Endothelial cell of umbilical vein (primary cell): ENCODE measurements at regions not wholly inside any gene's neighbourhood (a gene's known extent, or its start where the extent isn't known, plus 50 kb on each side); places are given as distances from the start of the nearest gene placed in this dataset.

ENCODE experiments used
- BruUV-seq: library from RNA; stranded (reverse); fragments of 400-500 nt; replicated peaks from 2 replicates; lab custom pipeline; 2021; lab: Mats Ljungman, UMichigan
- CTCF ChIA-PET: fragments of 300-600, 350-600 bp; sonication (Branson Sonifier 250); formaldehyde crosslinking; loops from one replicate; lab custom pipeline; 2021; ENCODE audit warnings: antibody characterized with exemption, inconsistent platforms; lab: Charles Lee
- POLR2A ChIA-PET: fragments of 300-600, 350-600 bp; sonication (Branson Sonifier 250); formaldehyde crosslinking; loops from one replicate; lab custom pipeline; 2021; ENCODE audit warnings: antibody characterized with exemption, inconsistent platforms; lab: Charles Lee
- DNase-seq: peaks from one replicate; pipeline ENCODE4 v3.0.0-alpha.2; 2011; ENCODE audit warnings: low read depth, low spot score
- FAIRE-seq: peaks from 2 replicates; lab custom pipeline; 2011; peaks lifted over from hg19 to GRCh38; lab: Jason Lieb, UNC
- H2AFZ ChIP-seq: 2 replicates; pipeline ENCODE4 v1.6.0; 2012; ENCODE audit warnings: low read depth, low read length, control low read depth, inconsistent platforms
- H3K27ac ChIP-seq: 2 replicates; pipeline ENCODE4 v1.5.1; 2011; ENCODE audit warnings: low read depth, mild to moderate bottlenecking, control low read depth, low read length, moderate library complexity; ENCODE audit not compliant: insufficient read depth
- H3K27me3 ChIP-seq, 2 experiments: 2 replicates each; pipeline versions ENCODE4 v1.6.0 to v1.6.1; 2011; ENCODE audit warnings: low read length in 2 of 2, mixed read lengths in 1 of 2; ENCODE audit not compliant: control insufficient read depth in 2 of 2, insufficient read depth in 2 of 2
- H3K36me3 ChIP-seq, 2 experiments: 2 replicates in 1 of 2; 3 replicates in 1 of 2; pipeline ENCODE4 v1.5.1; 2011; ENCODE audit warnings: low read length in 2 of 2, mild to moderate bottlenecking in 1 of 2, moderate library complexity in 1 of 2; ENCODE audit not compliant: control insufficient read depth in 2 of 2, insufficient read depth in 2 of 2; ENCODE audit errors: extremely low read depth in 1 of 2
- H3K4me1 ChIP-seq: 3 replicates; pipeline ENCODE4 v1.5.1; 2011; ENCODE audit warnings: mild to moderate bottlenecking, low read length; ENCODE audit not compliant: control insufficient read depth, insufficient read depth; ENCODE audit errors: extremely low read depth
- H3K4me2 ChIP-seq: 2 replicates; pipeline ENCODE4 v1.6.1; 2011; ENCODE audit warnings: low read length, control low read depth, mixed read lengths; ENCODE audit not compliant: insufficient read depth
- H3K4me3 ChIP-seq, 3 experiments: fragments of 200-600 bp in 1 of 3; sonication (generic), shearing (Covaris generic) in 1 of 3; replicated peaks in 1 of 3; 2 replicates each; pipeline ENCODE4 v1.5.1; 2011 to 2016; ENCODE audit warnings: control low read depth in 3 of 3, low read length in 3 of 3, mild to moderate bottlenecking in 2 of 3, inconsistent platforms in 1 of 3, low read depth in 1 of 3, moderate library complexity in 1 of 3; ENCODE audit not compliant: insufficient read depth in 1 of 3
- H3K79me2 ChIP-seq: 2 replicates; pipeline ENCODE4 v1.6.0; 2012; ENCODE audit warnings: low read length, inconsistent platforms; ENCODE audit not compliant: control insufficient read depth, insufficient read depth
- H3K9ac ChIP-seq: replicated peaks from 2 replicates; pipeline ENCODE3; 2011; ENCODE audit warnings: low read length, control low read depth; ENCODE audit not compliant: insufficient read depth; ENCODE audit errors: extremely low read depth
- H3K9me1 ChIP-seq: replicated peaks from 3 replicates; pipeline ENCODE4 v1.6.0; 2011; ENCODE audit warnings: mild to moderate bottlenecking, low read length; ENCODE audit not compliant: control insufficient read depth, insufficient read depth; ENCODE audit errors: extremely low read depth
- H3K9me3 ChIP-seq: replicated peaks from 2 replicates; pipeline ENCODE4 v1.5.1; 2012; ENCODE audit warnings: low read length, inconsistent platforms; ENCODE audit not compliant: control insufficient read depth, insufficient read depth
- H4K20me1 ChIP-seq: replicated peaks from 2 replicates; pipeline ENCODE3; 2011; ENCODE audit warnings: mild to moderate bottlenecking, low read length; ENCODE audit not compliant: control insufficient read depth, insufficient read depth; ENCODE audit errors: extremely low read depth
- CTCF ChIP-seq, 2 donors: IDR thresholded peaks; 1 replicate in 1 of 2; 2 replicates in 1 of 2; pipeline ENCODE4 v1.5.1; 2011; ENCODE audit warnings: low read length in 2 of 2, mild to moderate bottlenecking in 2 of 2, moderate library complexity in 2 of 2, control low read depth in 1 of 2, inconsistent platforms in 1 of 2, low read depth in 1 of 2; ENCODE audit not compliant: insufficient read depth in 1 of 2; ENCODE audit errors: extremely low read depth in 1 of 2
- EZH2 ChIP-seq: IDR thresholded peaks from 2 replicates; pipeline ENCODE4 v1.6.1; 2012; ENCODE audit warnings: borderline replicate concordance, low read depth, mild to moderate bottlenecking, moderate library complexity, low read length, inconsistent platforms; ENCODE audit not compliant: severe bottlenecking
- FOS ChIP-seq: IDR thresholded peaks from 2 replicates; pipeline ENCODE4 v1.6.1; 2011; ENCODE audit warnings: mild to moderate bottlenecking, low read length, moderate library complexity, borderline replicate concordance; ENCODE audit not compliant: insufficient read depth
- GATA2 ChIP-seq: IDR thresholded peaks from 2 replicates; pipeline ENCODE4 v1.7.0; 2011; ENCODE audit warnings: low read depth, mild to moderate bottlenecking, moderate library complexity, mixed read lengths, low read length; ENCODE audit not compliant: insufficient read length, insufficient read depth
- JUN ChIP-seq: IDR thresholded peaks from 2 replicates; pipeline ENCODE4 v1.6.1; 2011; ENCODE audit warnings: borderline replicate concordance, low read depth; ENCODE audit not compliant: insufficient read length, insufficient read depth
- MAX ChIP-seq: IDR thresholded peaks from 2 replicates; pipeline ENCODE4 v1.6.1; 2011; ENCODE audit not compliant: insufficient read depth, insufficient read length
- MYC ChIP-seq: IDR thresholded peaks from one replicate; pipeline ENCODE4 v1.6.1; 2011; ENCODE audit warnings: mild to moderate bottlenecking, low read depth, low read length
- POLR2A ChIP-seq: IDR thresholded peaks from 2 replicates; pipeline ENCODE4 v1.6.1; 2012; ENCODE audit warnings: low read depth, mild to moderate bottlenecking, control low read depth, low read length
- POLR2AphosphoS5 ChIP-seq: IDR thresholded peaks from 2 replicates; pipeline ENCODE4 v1.6.1; 2012; ENCODE audit warnings: low read depth, mild to moderate bottlenecking, control low read depth, low read length, moderate library complexity; ENCODE audit not compliant: insufficient read depth
- dilution Hi-C: fragments of 300-500 bp; cut with MboI; formaldehyde crosslinking; loops from one replicate; pipeline ENCODE4 v1.15.0; 2019; ENCODE audit warnings: low sequenced_read_pairs; ENCODE audit not compliant: extremely low pct_ligation_motif_present
- intact Hi-C: fragments of 100-400 bp; cut with micrococcal nuclease; formaldehyde crosslinking; loops from one replicate; pipeline ENCODE4 v1.10.0; 2022

GRCh38 chr10:65358565-65358964 lies 1567.3 kb upstream of the LRRTM3 start:
- no peak overlapping the region for H3K4me2 ChIP-seq
- ChIA-PET POLR2A (no interaction called here), CTCF (interaction anchor here (0.7 to 2.2 kb wide), 9 partner anchors 10 to 822 kb away, joined by 3 to 18 read pairs (median 4); no protein-coding TSS in a partner anchor)
- no peak for FAIRE-seq
- H3K4me1 ChIP-seq = peaks cover 16% of the 10 kb centered on the region
- H3K9me1 ChIP-seq = no peaks in the 10 kb centered on the region
- no TSS peak for BruUV-seq
- peak; percentile 52 for DNase-seq
- dilution Hi-C loops = no loop called here
- H3K4me3 ChIP-seq = no peak overlapping the region
- H3K36me3 ChIP-seq = no peaks in the 10 kb centered on the region
- no peak overlapping the region for H3K9ac ChIP-seq
- TF ChIP-seq CTCF (IDR thresholded peaks at IDR 0.05; ENCODE audit: extremely low read depth in 1 of 2, insufficient read depth in 1 of 2, low read depth in 1 of 2, low read length in 2 of 2) = peak; percentile 36 to 68
- no peak for TF ChIP-seq EZH2
- H3K79me2 ChIP-seq = no peaks in the 10 kb centered on the region
- no peak overlapping the region for H2AFZ ChIP-seq
- intact Hi-C loops = loop anchor here (5.0 kb wide), 1 partner anchor 819 kb away; no protein-coding TSS in a partner anchor
- no peaks in the 10 kb centered on the region for H3K9me3 ChIP-seq
- H3K27ac ChIP-seq = no peak overlapping the region
- H4K20me1 ChIP-seq = no peaks in the 10 kb centered on the region
- H3K27me3 ChIP-seq = no peaks in the 10 kb centered on the region

- Histone ChIP-seq H3K9me1 (no peaks in the 10 kb centered on the region), H3K9me3 (no peaks in the 10 kb centered on the region), H3K27ac (no peak overlapping the region), H3K27me3 (no peaks in the 10 kb centered on the region), H3K4me2 (no peak overlapping the region), H4K20me1 (no peaks in the 10 kb centered on the region), H3K4me1 (peaks cover 4% of the 10 kb centered on the region), H2AFZ (no peak overlapping the region), H3K9ac (no peak overlapping the region), H3K79me2 (no peaks in the 10 kb centered on the region), H3K36me3 (no peaks in the 10 kb centered on the region), H3K4me3 (no peak overlapping the region)
- no peak for DNase-seq
- dilution Hi-C loops (no loop called here), intact Hi-C loops (no loop called here)
- CTCF ChIA-PET = interaction anchor here (1.0 to 1.4 kb wide), 2 partner anchors 18 to 820 kb away, joined by 3 read pairs; no protein-coding TSS in a partner anchor
- POLR2A ChIA-PET = no interaction called here
- TF ChIP-seq MAX = no peak
- TF ChIP-seq CTCF (IDR thresholded peaks at IDR 0.05; ENCODE audit: extremely low read depth in 1 of 2, insufficient read depth in 1 of 2, low read depth in 1 of 2, low read length in 2 of 2) = no peak
- no peak for TF ChIP-seq POLR2A
- TF ChIP-seq JUN = no peak
- no peak for TF ChIP-seq EZH2
- no peak for TF ChIP-seq GATA2
- TF ChIP-seq FOS = no peak
- TF ChIP-seq POLR2AphosphoS5 = no peak
- no peak for TF ChIP-seq MYC
- no peak for FAIRE-seq
- BruUV-seq = no TSS peak
Observed at GRCh38 chr10:65360497-65360896, 1565.3 kb upstream of the LRRTM3 start.
